ENCODE measurements at regions not wholly inside any gene's neighbourhood (a gene's known extent, or its start where the extent isn't known, plus 50 kb on each side); places are given as distances from the start of the nearest gene placed in this dataset.

DNA sequence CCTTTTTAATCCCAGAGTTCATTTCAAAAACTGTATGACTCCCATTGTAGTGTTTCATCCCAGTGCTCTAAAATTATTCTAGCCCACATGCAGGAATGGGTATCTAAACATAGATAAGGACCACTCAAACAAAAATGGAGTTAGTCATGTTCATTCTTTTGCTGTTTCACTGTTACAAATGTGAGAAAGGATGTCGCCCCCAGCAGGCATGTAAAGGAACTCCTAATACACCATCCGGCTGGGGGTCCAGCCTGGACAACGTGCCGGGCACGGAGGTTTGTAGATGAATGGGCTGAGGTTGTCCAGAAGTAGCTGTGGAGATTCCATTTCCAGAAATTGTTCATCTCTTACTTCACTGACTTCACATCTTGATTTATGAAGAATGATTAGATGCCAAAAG lies 101.9 kb upstream of the RAB12 start:
- TF ChIP-seq ZNF589 (CRISPR knock-in tag; conservative IDR thresholded peaks at IDR 0.05) (no peak), SMC3 (IDR thresholded peaks at IDR 0.05; ENCODE audit: low read length) (no peak), POLR2A (IDR thresholded peaks at IDR 0.05; ENCODE audit: insufficient read depth in 1 of 2, low read depth in 2 of 2, low read length in 2 of 2) (no peak)
- TF ChIP-seq, protein P1, sequence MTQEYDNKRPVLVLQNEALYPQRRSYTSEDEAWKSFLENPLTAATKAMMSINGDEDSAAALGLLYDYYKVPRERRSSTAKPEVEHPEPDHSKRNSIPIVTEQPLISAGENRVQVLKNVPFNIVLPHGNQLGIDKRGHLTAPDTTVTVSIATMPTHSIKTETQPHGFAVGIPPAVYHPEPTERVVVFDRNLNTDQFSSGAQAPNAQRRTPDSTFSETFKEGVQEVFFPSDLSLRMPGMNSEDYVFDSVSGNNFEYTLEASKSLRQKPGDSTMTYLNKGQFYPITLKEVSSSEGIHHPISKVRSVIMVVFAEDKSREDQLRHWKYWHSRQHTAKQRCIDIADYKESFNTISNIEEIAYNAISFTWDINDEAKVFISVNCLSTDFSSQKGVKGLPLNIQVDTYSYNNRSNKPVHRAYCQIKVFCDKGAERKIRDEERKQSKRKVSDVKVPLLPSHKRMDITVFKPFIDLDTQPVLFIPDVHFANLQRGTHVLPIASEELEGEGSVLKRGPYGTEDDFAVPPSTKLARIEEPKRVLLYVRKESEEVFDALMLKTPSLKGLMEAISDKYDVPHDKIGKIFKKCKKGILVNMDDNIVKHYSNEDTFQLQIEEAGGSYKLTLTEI (CRISPR knock-in tag; conservative IDR thresholded peaks at IDR 0.05): no peak
- TF ChIP-seq, protein P2, sequence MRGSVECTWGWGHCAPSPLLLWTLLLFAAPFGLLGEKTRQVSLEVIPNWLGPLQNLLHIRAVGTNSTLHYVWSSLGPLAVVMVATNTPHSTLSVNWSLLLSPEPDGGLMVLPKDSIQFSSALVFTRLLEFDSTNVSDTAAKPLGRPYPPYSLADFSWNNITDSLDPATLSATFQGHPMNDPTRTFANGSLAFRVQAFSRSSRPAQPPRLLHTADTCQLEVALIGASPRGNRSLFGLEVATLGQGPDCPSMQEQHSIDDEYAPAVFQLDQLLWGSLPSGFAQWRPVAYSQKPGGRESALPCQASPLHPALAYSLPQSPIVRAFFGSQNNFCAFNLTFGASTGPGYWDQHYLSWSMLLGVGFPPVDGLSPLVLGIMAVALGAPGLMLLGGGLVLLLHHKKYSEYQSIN (CRISPR knock-in tag; IDR thresholded peaks at IDR 0.05; ENCODE audit: borderline replicate concordance): no peak
- TF ChIP-seq, protein P3, sequence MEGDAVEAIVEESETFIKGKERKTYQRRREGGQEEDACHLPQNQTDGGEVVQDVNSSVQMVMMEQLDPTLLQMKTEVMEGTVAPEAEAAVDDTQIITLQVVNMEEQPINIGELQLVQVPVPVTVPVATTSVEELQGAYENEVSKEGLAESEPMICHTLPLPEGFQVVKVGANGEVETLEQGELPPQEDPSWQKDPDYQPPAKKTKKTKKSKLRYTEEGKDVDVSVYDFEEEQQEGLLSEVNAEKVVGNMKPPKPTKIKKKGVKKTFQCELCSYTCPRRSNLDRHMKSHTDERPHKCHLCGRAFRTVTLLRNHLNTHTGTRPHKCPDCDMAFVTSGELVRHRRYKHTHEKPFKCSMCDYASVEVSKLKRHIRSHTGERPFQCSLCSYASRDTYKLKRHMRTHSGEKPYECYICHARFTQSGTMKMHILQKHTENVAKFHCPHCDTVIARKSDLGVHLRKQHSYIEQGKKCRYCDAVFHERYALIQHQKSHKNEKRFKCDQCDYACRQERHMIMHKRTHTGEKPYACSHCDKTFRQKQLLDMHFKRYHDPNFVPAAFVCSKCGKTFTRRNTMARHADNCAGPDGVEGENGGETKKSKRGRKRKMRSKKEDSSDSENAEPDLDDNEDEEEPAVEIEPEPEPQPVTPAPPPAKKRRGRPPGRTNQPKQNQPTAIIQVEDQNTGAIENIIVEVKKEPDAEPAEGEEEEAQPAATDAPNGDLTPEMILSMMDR (CRISPR knock-in tag; IDR thresholded peaks at IDR 0.05): peak; percentile 33; the same call in 1 of the 2 replicates

Measured in HepG2 (cell line).